HG02938 (cell line): ENCODE measurements at regions not wholly inside any gene's neighbourhood (a gene's known extent, or its start where the extent isn't known, plus 50 kb on each side); places are given as distances from the start of the nearest gene placed in this dataset.
"Not testable (repeated sequence)": the region's sequence is repeated elsewhere in the genome, so short reads cannot be mapped to it uniquely, and the experiment has no call there.

Source experiments
- ATAC-seq: cut with Tn5 transposase; IDR thresholded peaks from one replicate; pipeline ENCODE4 v1.9.1; 2021; ENCODE audit warnings: mild to moderate bottlenecking, moderate library complexity; ENCODE audit not compliant: unreplicated experiment

DNA sequence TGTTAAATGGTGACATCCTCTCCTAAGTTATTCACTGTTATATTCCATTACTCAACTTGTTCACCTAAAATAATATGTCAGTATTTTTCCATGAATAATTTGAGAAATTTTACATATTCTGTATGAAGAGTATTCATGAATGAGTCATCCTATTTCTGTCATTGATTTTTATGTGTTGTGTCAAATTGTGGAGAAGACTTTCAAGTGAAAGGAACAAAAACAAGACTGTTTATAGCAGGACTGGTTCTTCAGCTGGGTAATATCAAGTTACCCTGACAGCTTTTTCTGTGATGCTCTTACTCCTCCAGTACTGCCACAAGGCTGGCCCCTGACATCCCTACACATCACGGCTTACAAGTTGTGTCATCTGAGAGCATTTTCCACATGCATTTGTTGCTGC is 847.7 kb downstream of the NCAM2 start:
- no peak for ATAC-seq

DNA sequence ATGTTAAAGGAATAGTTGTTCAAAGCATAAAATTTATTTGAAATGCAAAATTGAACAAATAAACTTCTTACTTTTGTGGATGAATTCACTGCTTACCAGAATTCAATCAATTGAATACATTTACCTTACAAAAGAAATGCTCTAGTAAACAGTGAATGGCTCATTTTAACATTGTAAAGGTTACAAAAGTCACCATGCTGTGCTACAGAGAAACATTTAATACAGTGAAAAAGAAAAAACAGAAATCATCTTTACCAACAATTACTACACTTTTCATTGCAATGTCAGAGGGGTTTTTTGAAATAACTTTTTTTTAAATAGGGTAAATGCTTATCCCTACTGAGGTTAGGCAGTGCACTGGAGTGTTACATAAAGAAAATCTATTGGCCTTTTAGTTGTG is 853.0 kb downstream of the NCAM2 start:
- no peak for ATAC-seq

DNA sequence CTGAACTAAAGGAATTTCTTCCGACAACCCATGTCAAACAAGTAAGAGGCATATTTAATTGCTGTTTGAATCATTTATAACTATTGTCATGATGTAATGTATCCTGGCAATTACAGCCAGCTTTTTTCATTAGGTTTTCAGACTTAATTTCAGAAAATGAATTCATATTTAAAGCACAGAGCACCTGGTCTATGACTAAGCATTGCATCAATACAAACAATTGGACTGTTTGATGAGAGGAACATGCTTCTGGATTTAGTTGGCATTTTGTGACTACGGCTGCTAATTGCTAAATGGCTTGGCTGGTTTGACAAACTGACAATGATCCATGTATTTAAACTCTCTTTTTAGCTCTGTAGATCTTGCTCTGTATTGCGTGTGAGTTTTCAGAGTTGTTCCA is 853.4 kb downstream of the NCAM2 start:
- ATAC-seq = no peak

DNA sequence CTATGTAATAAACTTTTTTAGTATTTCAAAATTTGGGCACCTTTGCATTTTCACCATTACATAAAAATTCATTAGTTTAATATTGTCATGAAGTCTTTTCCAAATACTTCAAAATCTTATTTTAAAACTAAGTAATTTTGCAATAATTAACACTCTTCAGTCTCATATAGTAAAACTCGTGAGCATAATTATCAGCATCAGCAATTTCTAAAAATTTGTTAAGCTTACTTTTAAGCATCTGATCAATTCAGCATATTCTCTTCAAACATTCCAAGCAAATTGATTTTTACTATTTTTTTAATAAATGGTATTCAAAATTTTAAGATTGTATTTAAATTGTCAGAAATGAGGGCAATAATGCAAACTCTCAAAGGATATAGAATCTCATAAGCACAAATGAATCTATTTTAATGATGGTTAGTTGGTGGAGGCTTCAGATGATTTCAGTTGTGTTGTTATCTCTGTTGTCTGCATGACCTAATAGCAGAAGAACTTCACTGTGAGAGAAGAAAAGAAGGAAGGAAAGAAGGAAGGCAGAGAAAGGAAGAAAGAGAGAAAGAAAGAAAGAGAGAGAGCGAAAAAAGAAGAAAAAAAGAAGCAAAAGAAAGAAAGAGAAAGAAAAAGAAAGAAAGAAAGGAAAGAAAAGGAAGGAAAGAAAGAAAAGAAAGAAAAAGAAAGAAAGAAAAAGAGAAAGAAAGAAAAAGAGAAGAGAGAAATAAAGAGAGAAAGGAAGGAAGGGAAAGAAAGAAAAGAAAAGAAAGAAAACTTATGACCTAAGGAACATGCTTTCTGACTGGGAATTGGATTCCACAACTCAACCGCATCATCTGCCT is 860.5 kb downstream of the NCAM2 start:
- no peak for ATAC-seq

DNA sequence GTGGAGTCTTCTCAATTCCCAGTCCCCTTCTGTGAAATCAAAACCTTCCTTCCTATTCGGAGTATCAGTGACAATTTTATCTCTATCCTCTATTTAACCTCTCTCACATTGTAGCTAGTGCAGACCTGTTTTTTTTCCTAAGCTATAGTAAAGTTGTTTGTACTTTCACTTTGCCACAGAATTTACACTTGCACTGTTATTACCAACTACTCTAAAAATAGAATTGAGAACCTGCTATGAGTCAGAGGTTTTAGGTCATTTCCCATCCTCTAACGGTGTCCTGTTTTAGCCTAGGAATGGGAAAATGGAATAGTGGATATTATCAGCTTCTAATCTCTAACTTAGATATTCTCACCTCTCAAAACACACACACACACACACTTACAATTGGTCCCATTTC is 862.7 kb downstream of the NCAM2 start:
- ATAC-seq = no peak

DNA sequence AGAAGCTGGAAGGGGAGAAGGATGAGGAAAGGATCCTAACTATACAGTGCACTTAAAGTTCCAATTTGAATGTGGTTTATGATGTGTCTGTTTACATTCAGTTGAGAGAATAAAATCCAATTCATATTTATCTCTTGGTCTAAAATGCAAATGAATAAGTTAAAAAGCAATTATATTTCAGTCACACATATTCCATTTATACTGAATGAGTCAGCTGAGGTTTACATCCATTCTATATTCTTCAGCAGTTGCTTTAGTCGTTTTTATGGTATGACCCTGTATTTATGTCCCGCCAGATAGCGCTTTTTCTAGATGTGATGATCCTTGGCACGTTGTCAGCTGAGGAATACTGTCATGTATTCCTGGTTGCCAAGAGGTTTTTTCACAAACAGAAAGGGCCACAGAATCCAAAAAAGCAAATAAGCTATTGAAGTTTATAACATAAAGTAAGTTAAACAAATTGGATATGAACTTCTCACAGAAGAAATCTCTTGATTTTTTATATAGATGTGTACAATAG is 866.2 kb downstream of the NCAM2 start:
- ATAC-seq = no peak

DNA sequence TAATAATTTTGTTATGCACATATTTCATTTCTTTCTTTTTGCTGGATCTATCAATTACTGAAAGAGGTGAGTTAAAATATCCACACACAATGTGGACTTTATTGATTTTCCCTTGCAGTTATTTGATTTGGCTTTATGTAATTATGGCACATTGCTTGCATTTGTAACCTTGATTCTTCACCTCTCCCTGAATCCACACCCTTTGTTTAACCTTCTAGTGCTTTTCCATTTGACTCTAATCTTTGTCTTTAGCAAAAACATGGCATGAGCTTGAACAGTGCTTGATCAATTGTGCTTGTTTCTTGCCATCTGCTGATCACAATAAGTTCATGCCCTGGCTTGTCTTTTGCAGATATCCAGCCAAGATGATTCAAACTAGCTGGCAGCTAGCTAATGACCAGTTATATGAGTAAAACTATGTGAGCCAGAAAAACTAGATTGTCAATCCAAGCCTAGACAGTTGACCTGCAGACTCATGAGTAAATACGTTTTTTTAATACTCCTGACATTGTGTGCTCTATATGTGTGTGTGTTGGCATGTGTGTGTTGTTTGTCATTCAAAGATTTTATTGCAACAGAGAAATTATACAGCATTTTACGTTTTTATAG is 899.2 kb downstream of the NCAM2 start:
- no peak for ATAC-seq

DNA sequence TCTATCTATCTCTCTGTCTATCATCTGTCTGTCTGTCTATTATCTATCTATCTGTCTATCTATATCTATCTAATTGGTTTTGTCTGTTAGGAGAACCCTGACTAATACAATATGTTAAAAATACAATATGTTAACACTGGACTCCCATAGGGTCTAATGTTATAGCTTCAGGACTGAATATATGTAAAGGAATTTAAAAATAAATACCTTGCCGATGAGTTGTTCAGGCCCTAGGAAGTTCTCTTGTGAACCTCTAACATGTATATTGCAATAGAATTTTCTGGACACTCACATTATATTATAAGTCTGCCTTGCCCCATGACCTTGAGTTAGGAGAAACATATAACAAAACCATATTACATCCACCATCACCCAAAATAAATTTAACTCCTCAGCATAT is 900.6 kb downstream of the NCAM2 start:
- no peak for ATAC-seq

DNA sequence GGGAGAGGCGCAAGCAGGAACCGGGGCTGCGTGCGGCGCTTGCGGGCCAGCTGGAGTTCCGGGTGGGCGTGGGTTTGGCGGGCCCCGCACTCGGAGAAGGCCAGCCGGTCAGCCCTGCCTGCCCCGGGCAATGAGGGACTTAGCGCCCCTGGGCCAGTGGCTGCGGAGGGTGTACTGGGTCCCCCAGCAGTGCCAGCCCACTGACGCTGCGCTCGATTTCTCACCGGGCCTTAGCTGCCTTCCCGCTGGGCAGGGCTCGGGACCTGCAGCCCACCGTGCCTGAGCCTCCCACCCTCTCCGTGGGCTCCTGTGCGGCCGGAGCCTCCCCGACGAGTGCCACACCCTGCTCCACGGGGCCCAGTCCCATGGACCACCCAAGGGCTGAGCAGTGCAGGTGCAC is 904.2 kb downstream of the NCAM2 start:
- ATAC-seq = not testable (repeated sequence)

DNA sequence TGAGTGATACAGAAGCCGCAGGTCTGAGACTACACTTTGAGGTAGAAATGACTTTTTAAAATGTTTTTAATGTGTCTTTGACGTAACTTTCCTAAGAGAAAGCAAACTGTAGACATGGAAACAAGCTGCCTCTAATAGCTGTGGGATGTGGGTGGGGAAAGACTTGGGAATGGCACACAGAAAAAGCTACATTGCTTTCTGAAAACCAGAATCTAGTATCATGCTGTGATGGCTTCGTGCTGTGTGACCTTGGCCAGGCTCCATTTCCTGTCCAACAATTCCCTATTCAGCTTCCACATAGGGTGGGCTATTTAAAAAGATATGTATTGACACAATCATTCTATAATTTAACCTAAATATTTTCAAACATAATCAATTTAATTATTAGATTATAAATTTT is 909.1 kb downstream of the NCAM2 start:
- no peak for ATAC-seq

DNA sequence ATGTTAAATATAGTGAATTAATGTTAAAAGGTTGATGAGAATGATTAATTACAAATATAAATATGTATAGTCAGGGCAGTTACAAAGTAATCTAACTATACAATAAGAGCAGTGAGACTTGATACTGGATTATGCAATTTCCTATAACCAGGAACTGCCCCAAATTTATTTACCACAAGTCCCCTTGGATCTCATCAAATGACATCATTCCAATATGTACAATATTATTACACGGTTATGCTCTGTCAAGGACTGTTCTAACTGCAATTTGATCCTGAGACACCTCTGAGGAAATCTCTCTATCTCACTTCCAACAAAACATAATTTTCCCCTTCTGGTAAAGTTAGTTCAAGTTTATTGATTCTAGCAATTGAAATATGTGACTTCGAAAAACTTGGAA is 917.6 kb downstream of the NCAM2 start:
- no peak for ATAC-seq

DNA sequence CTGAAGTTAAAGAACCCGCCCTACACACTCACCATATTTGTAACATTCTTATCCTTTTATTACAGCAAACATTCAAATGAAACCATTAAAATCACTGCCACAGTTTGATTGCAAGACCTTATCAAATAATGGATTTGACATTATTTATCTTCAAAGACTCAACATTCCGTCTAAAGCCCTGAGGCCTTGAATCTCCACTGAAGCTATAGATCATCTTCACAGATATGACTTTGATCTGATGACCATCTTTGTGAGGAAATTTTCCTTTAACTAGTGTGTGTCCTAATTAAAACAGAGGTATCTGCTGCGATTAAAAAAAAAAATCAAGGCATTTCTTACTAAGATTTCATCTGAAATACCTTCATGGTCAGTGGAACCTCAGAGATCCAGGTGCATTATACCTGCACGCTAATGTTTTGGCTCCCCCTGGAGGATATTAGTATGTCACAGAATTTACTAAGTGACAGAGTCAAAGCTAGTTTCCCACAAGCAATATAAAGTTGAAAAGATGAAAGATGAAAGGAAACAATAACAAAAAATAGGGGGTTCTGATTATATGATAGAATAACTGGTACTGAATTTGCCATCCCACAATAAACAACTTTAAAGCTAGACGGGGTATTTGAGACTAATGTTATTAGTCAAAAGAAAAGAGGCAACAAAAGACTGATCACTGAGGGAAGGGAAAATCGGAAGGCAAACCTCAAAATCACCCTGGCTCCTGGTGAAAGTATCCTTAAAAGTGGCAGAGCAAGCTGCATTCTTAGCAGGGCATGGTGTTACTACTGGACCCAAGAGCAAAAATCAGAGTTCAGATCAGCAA is 923.4 kb downstream of the NCAM2 start:
- ATAC-seq = no peak

DNA sequence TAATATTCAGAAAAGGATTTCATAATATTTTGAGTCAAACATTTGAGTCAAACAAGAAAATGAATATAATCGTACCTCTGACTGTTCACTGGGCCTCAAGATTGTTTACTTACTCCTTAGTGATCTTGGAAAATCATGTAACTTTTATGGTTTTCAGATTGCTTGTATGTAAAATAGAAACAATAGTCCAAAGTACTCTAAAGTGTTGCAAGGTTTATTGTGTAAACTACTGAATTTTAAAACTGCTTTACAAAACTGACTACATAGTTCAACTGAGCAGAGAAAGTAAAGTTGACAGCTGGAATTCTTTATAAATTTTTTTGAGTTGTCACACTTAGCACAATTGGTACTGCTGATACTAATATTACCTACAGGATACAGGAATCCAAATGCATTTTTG is 931.0 kb downstream of the NCAM2 start:
- ATAC-seq = no peak

DNA sequence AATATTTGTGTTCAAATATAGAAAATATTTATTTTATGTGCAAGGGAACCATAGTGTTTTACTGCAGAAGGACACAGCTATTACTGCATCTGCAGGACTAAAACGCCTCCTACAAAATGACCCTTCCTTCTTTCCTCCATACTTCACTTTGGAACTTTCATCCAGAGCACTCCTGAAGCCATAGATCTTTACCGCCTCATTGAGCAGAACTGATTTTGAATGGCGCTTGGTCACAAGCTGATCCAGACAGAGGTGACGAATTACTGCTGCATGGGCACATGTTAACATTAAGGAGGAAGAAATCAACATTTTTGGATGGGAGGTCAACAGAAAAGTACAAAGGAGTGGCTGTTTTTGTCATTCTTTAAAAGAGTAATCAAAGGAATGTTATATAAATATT is 931.6 kb downstream of the NCAM2 start:
- no peak for ATAC-seq

DNA sequence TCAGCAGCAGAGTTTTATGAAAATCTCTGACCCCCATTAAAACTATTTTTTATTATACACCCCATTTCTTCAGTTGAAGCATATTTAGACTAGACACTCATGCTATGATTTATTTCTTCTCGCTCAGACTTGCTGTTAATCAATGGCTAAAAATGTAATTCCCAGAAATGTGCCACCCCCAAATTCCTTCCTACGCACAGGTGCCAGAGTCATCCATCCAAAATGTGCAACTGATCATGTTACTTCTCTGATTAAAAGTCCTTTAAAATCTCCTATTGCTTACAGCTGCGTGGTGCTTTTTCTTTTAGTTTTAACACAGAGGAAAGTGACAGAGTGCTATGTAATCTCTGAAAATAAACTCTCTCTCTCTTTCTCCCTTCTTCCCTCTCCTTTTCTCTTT is 954.4 kb downstream of the NCAM2 start:
- no peak for ATAC-seq

DNA sequence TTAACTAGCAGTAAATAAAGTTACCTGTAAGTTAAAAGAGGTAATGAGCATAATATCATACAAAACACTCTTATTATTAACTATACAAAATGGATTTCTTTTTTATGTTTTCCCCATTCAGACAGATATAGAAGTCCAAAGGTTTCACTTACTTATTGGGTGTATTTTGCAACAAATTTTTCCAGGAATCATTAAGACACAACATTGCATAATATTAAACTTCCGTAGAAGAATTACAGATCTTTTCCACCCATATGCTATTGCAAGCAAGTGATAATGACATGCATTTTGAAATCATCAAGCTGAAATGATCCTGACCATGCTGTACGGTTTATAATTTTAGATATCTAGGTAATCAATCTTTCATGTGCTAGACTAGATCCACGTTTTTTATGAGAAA is 957.0 kb downstream of the NCAM2 start:
- ATAC-seq = no peak

DNA sequence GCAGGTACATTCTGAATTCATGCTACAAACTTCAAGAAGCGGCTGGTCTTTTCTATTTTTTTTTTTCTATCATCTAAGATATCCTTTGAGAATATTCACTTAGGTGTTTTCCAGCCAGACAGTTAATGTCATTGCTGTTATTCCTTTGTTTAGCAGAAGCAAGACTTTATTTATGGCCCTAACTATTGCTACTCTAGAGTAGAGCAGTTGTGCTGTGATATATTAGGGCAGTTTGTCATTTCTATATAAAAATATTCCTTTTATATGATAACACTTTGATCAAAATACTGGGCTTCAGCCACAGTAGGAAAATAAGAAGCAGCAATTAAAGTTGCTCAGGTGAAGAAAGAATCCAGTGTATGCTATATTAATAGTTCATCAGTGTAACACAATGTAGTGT is 959.3 kb downstream of the NCAM2 start:
- no peak for ATAC-seq

DNA sequence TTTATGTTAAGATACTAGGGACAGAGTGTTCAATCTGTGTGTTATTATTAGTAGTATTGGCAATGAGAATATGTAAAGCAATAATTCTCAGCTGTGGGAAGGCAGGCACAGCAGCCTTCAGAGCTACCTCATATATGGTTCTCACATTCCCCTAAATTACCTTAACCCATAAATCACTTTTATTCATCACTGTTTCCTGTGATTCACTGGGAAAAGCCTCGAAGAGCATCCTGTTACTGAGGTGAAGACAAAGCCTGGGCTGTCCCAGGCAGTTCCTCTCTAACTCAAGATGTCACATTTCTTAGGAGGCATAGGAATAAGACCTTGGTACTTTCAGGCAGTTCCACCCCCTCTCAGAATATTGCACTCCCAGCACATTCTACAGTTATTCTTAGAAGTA is 965.7 kb downstream of the NCAM2 start:
- no peak for ATAC-seq

DNA sequence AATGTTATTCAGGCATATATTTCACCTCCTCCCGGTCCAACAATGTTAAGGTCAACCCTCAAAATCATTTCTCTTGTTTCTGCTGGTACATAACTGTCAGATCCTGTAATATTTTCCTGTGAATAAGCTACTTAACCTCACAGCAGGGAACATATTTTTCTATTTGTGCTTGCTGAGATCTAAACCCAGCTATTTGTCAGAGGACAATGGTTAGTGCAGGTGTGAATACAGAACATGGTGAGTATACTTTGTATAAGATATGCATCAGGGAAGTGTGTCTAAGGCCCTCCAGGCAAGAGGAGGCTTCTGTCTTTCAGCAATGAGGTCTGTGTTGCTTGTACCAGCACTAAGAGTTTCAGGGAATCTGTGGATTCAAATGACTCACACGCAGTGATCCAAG is 970.6 kb downstream of the NCAM2 start:
- ATAC-seq = no peak

DNA sequence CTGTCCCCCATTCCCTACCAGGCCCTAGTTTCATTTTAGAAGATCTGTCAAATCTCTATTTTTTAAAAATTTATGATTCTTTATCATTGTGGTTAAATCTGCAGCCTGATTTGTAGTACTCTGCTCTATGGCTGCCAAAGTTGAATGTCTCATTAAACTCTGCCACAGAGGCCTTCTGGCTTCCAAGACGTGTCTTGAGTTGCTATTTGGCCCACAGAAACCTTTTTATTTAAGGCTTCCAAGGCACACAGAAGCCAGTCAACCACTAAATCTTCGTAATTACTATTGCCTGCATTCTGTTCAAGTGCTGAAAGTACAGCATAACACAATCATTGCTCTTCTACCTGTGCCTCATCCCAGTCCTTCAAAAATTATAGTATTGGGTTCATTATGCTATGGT is 971.0 kb downstream of the NCAM2 start:
- ATAC-seq = no peak

DNA sequence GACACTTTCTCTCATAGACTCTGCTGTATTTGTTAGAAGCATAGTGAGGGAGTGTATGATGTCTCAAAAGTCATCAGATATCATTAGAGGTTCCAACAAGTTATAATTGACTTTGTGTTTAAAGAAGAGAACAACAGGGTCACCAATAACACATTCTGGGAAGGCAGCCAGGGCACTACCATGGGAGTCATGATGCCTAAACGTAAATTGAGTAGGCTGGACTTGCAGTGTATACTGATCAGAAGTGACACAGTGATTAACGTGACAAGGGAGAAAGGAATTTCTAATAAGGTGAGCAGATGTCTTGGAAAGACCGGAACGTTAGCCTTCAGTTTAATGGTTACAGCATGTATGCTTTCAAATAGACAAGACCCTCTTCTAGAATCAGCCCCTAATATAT is 973.2 kb downstream of the NCAM2 start:
- ATAC-seq = no peak

DNA sequence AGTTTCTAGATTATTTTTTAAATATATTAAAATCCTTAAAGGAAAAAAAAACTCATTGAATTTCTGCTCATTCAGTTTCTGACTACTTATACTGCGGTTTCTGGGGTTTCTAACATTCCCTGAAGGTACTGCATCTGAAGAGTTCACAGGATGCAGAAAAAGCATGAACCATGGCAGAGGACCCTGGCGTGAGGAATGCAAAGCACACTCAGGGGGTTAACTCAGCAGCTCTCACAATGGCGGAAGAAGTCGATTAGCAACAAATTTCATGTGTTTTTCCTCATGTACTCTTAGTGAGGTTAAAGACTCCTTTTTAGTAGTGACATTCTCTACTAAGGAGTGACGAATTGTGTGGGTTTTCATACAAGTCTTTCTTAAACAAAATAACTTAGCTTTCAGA is 975.6 kb downstream of the NCAM2 start:
- no peak for ATAC-seq
